RWPE2 (cell line): ENCODE measurements at regions not wholly inside any gene's neighbourhood (a gene's known extent, or its start where the extent isn't known, plus 50 kb on each side); places are given as distances from the start of the nearest gene placed in this dataset.

Experiments
- ATAC-seq: fragments of 200-7000 bp; cut with Tn5 transposase; 3 replicates; pipeline ENCODE4 v1.9.1; 2021; ENCODE audit warnings: low read depth
- DNase-seq: peaks from one replicate; pipeline ENCODE4 v3.0.0-alpha.2; 2020; ENCODE audit warnings: low spot score
- H3K27ac ChIP-seq: fragments of 450-650 bp; 2 replicates; pipeline ENCODE4 v1.5.1; 2017; ENCODE audit warnings: mild to moderate bottlenecking; ENCODE audit not compliant: poor library complexity, severe bottlenecking
- H3K27me3 ChIP-seq: fragments of 250-450 bp; sonication (Bioruptor Pico); 2 replicates; pipeline ENCODE4 v1.5.1; 2021; ENCODE audit warnings: mild to moderate bottlenecking, moderate library complexity; ENCODE audit not compliant: insufficient read depth, poor library complexity, severe bottlenecking
- H3K36me3 ChIP-seq: fragments of 250-450 bp; sonication (Bioruptor Pico); 2 replicates; pipeline ENCODE4 v1.5.1; 2020; ENCODE audit warnings: low read depth, mild to moderate bottlenecking, moderate library complexity
- H3K4me1 ChIP-seq: fragments of 250-450 bp; sonication (Bioruptor Pico); 2 replicates; pipeline ENCODE4 v1.5.1; 2021; ENCODE audit warnings: mild to moderate bottlenecking, moderate library complexity; ENCODE audit not compliant: insufficient read depth, poor library complexity, severe bottlenecking
- H3K4me3 ChIP-seq: fragments of 250-450 bp; sonication (Bioruptor Pico); 2 replicates; pipeline ENCODE4 v1.5.1; 2021; ENCODE audit warnings: mild to moderate bottlenecking, moderate library complexity; ENCODE audit not compliant: severe bottlenecking
- H3K9me3 ChIP-seq: fragments of 250-450 bp; sonication (Bioruptor Pico); 2 replicates; pipeline ENCODE4 v1.5.1; 2021; ENCODE audit warnings: mild to moderate bottlenecking, moderate library complexity; ENCODE audit not compliant: severe bottlenecking
- CTCF ChIP-seq: fragments of 450-650 bp; IDR thresholded peaks from one replicate; pipeline ENCODE4 v1.5.1; 2017; ENCODE audit warnings: mild to moderate bottlenecking, moderate library complexity; ENCODE audit not compliant: poor library complexity, severe bottlenecking

DNA sequence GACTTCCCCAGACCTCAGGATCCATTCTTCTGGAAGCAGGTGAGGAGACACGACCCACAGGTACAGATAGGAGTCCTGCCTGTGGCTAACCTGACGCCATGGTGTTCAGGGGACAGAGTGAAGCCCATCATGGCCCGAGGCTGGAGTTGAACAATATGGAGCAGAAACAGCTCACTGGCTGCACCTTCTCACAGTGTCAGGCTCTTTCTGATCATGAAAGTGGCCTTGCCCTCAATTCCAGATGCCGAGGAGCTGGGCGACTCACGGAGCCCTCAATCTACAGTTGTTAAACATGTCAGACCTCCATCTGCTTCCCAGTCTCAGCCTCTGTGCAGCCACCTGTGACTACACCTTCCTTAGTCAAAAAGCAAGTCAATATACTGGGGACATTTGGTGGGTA lies 110.8 kb upstream of the SMAD3 start:
- Histone ChIP-seq H3K9me3 (no peaks in the 10 kb centered on the region), H3K27me3 (no peaks in the 10 kb centered on the region), H3K36me3 (no peaks in the 10 kb centered on the region), H3K4me3 (no peak overlapping the region), H3K4me1 (peaks cover 25% of the 10 kb centered on the region), H3K27ac (peak overlapping the region; percentile 72)
- DNase-seq = no peak
- no peak for TF ChIP-seq CTCF
- no peak for ATAC-seq

GRCh38 chr15:66955001-66955516 lies 110.3 kb upstream of the SMAD3 start:
- TF ChIP-seq CTCF = no peak

DNA sequence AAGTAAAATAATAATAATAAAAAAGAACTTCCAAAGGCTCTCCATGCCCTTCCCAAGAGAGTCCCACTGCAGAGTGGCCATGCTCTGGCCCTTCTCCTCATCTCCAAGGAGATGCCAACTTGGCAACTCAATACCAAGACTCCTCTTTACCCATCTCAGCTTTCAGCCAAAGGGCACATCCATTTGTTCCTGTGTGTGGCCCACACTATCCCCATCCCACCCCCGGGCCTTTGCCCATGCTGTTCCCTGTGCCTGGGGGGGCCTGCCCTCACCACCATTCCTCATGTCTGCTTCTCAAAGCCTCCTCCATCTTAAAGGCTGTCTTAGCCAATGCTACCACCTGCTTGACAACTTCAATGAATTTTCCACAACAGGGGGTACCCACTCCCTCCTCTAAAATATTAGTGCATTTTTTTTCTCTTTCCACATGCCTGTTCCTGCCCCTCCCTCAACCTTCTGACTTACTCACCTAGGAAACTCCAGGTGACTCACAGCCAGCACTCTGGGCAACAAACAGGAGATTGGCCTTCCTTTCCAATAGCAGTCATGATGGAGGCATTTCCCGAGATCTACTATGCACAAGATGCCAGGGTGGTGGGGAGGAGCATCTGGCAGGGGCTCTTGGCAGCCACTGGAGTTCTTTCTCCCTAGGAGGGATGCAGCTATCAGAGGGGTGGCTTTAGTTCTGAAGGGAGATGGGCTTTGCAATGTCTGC lies 109.4 kb upstream of the SMAD3 start:
- peak overlapping the region; percentile 72 for H3K27ac ChIP-seq
- peak; percentile 98 for ATAC-seq

More at GRCh38 chr15:66955001-66955516, 110.3 kb upstream of the SMAD3 start:
- H3K4me1 ChIP-seq = peaks cover 25% of the 10 kb centered on the region
- no peak for ATAC-seq
- no peaks in the 10 kb centered on the region for H3K36me3 ChIP-seq
- H3K4me3 ChIP-seq = no peak overlapping the region
- peak overlapping the region; percentile 72 for H3K27ac ChIP-seq
- no peaks in the 10 kb centered on the region for H3K27me3 ChIP-seq
- H3K9me3 ChIP-seq = no peaks in the 10 kb centered on the region
- DNase-seq = no peak

DNA sequence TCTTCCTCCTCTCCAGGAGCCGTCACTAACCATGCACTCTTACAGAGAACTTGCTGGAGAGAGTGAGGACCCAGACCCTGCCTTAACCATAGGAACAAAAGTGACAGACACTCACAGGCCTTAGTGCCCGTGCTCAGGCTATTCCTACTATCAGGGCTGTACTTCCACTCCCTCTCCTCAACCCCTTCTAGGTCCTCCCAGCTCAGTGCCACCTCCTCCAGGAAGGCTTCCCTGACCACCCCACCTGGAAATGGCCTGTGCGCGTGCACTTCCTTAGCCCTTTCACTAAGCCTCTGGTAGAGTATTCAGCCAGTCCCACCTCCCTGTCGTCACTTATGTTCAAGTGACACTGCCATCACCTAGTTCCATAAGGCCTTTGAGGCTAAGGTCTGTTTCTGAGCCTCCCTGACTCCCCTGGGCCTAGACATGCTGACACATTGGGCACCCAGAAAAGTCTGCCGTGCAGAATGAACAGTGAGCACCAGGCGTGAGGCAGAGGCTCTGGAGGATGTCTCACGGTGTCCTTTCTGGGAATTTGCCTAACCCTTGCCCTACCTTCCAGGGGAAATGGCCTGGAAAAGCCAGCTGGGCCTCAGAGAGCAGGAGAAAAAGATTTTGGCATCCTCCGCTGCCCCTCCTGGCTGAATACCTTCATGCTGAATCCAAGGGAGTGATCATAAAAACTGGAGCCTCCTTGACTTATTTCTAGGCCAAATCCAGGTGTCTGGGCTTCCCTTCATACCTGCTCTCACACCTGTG lies 108.6 kb upstream of the SMAD3 start:
- H3K27ac ChIP-seq = peak overlapping the region; percentile 72
- no peaks in the 10 kb centered on the region for H3K27me3 ChIP-seq
- H3K4me3 ChIP-seq = no peak overlapping the region
- H3K9me3 ChIP-seq = no peaks in the 10 kb centered on the region
- no peak for TF ChIP-seq CTCF
- DNase-seq (no peak), ATAC-seq (no peak)
- no peaks in the 10 kb centered on the region for H3K36me3 ChIP-seq
- H3K4me1 ChIP-seq = peaks cover 25% of the 10 kb centered on the region

More for the DNA sequence above, 109.4 kb upstream of the SMAD3 start:
- DNase-seq = peak; percentile 94
- no peaks in the 10 kb centered on the region for H3K9me3 ChIP-seq
- TF ChIP-seq CTCF = no peak
- peaks cover 25% of the 10 kb centered on the region for H3K4me1 ChIP-seq
- no peaks in the 10 kb centered on the region for H3K27me3 ChIP-seq
- H3K4me3 ChIP-seq = no peak overlapping the region
- no peaks in the 10 kb centered on the region for H3K36me3 ChIP-seq
